SK-N-SH treated with all-trans-retinoic acid at 6 μM for 48 hours (cell line): ENCODE measurements at regions not wholly inside any gene's neighbourhood (a gene's known extent, or its start where the extent isn't known, plus 50 kb on each side); places are given as distances from the start of the nearest gene placed in this dataset.

Experiments
- ARNTL ChIP-seq: fragments of 450-650 bp; formaldehyde crosslinking; IDR thresholded peaks from 2 replicates; pipeline ENCODE4 v1.5.0; 2020; ENCODE audit warnings: low read depth, mild to moderate bottlenecking, moderate library complexity, borderline replicate concordance
- RARB ChIP-seq: fragments of 250-450 bp; sonication (Bioruptor Pico); IDR thresholded peaks from 2 replicates; pipeline ENCODE4 v1.8.0; 2021; ENCODE audit warnings: mild to moderate bottlenecking, moderate library complexity

DNA sequence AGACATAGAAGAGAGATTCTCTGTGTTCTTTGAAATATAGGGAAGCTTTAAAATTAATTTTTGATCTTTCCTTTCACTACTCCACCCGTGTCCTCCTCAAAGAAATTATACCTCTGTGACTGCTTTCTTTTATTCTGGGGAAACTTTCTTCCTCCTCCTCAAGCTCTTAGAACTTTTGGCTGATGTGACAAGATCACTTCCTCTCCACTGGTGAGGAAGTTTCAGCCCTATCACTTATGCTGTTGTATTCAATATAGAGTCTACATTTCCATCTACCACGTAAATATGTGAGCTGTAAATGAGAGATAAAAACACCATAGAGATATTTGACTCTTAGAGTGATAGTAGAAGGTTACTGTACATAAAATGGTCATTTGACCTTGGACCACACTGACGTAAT is 141.9 kb upstream of the SASH1 start:
- TF ChIP-seq RARB (no peak), ARNTL (CRISPR knock-in tag) (no peak)
